HepG2 (cell line): ENCODE measurements at regions not wholly inside any gene's neighbourhood (a gene's known extent, or its start where the extent isn't known, plus 50 kb on each side); places are given as distances from the start of the nearest gene placed in this dataset.

Source experiments
- ATAC-seq: fragments of 200-7000 bp; cut with Tn5 transposase; 3 replicates; pipeline ENCODE4 v1.9.1; 2020; ENCODE audit warnings: mild to moderate bottlenecking, moderate library complexity
- BruUV-seq: library from RNA; stranded (reverse); fragments of 400-500 nt; replicated peaks from 2 replicates; lab custom pipeline; 2021; lab: Mats Ljungman, UMichigan
- CTCF ChIA-PET: fragments of 300-600 bp; formaldehyde crosslinking; extraction: SDS; loops from one replicate; lab custom pipeline; 2021; ENCODE audit warnings: low total read pairs, inconsistent platforms, low intra/inter-chr PET ratio; lab: Yijun Ruan, JAX
- POLR2A ChIA-PET: fragments of 350-600 bp; sonication (Branson Sonifier 250); formaldehyde crosslinking; loops from one replicate; lab custom pipeline; 2020; ENCODE audit warnings: antibody characterized with exemption, inconsistent platforms; lab: Yijun Ruan, JAX
- DNase-seq: peaks from one replicate; pipeline ENCODE4 v3.0.0-alpha.2; 2015; ENCODE audit warnings: low spot score
- FAIRE-seq: peaks from 3 replicates; lab custom pipeline; 2011; peaks lifted over from hg19 to GRCh38; lab: Jason Lieb, UNC
- H2AFZ ChIP-seq: one replicate; pipeline ENCODE4 v1.6.1; 2011; ENCODE audit warnings: low read length, inconsistent platforms
- H3K27ac ChIP-seq: fragments of 300-600 bp; 3 replicates; pipeline ENCODE4 v1.8.0; 2011; ENCODE audit warnings: mixed run types, mild to moderate bottlenecking, mixed read lengths, low read length, inconsistent platforms; ENCODE audit not compliant: insufficient read depth; ENCODE audit errors: extremely low read length
- H3K27me3 ChIP-seq, 2 experiments: fragments of 200-600 bp in 1 of 2; 2 replicates in 1 of 2; 3 replicates in 1 of 2; pipeline versions ENCODE4 v1.6.0 to v1.8.0; 2011; ENCODE audit warnings: low read length in 2 of 2, mild to moderate bottlenecking in 2 of 2, moderate library complexity in 2 of 2, inconsistent platforms in 1 of 2; ENCODE audit not compliant: insufficient read depth in 2 of 2, control insufficient read depth in 1 of 2
- H3K36me3 ChIP-seq, 2 experiments: fragments of 200-600 bp in 1 of 2; replicated peaks in 1 of 2; 2 replicates in 1 of 2; 3 replicates in 1 of 2; pipeline versions ENCODE4 v1.5.1 to v1.8.0; 2011; ENCODE audit warnings: low read length in 2 of 2, inconsistent platforms in 1 of 2; ENCODE audit not compliant: insufficient read depth in 2 of 2, control insufficient read depth in 1 of 2
- H3K4me1 ChIP-seq: 2 replicates; pipeline ENCODE4 v1.5.1; 2012; ENCODE audit warnings: low read length, inconsistent platforms; ENCODE audit not compliant: insufficient read depth
- H3K4me2 ChIP-seq: 2 replicates; pipeline ENCODE4 v1.6.0; 2011; ENCODE audit warnings: low read depth, low read length, inconsistent platforms
- H3K4me3 ChIP-seq, 3 experiments: fragments of 200-600 bp in 1 of 3; sonication (generic), shearing (Covaris generic) in 1 of 3; replicated peaks in 1 of 3; 2 replicates each; pipeline ENCODE4 v1.5.1; 2011 to 2016; ENCODE audit warnings: low read length in 3 of 3, inconsistent platforms in 2 of 3, low read depth in 2 of 3, mild to moderate bottlenecking in 2 of 3, control low read depth in 1 of 3, mixed read lengths in 1 of 3; ENCODE audit not compliant: insufficient read depth in 1 of 3
- H3K79me2 ChIP-seq: one replicate; pipeline ENCODE4 v1.6.1; 2011; ENCODE audit warnings: low read length, inconsistent platforms; ENCODE audit not compliant: insufficient read depth
- H3K9ac ChIP-seq: 2 replicates; pipeline ENCODE4 v1.6.0; 2011; ENCODE audit warnings: mild to moderate bottlenecking, low read depth, low read length, inconsistent platforms; ENCODE audit not compliant: insufficient read depth
- H3K9me3 ChIP-seq: 2 replicates; pipeline ENCODE4 v1.5.1; 2012; ENCODE audit warnings: mild to moderate bottlenecking, low read length
- H4K20me1 ChIP-seq: 2 replicates; pipeline ENCODE4 v1.6.0; 2011; ENCODE audit warnings: inconsistent platforms, mild to moderate bottlenecking, low read length, moderate library complexity; ENCODE audit not compliant: insufficient read depth
- IKZF5 ChIP-seq: IDR thresholded peaks from 2 replicates; pipeline ENCODE4 v1.6.1; 2018; ENCODE audit warnings: missing genetic modification reagents, mild to moderate bottlenecking, missing compliant biosample characterization
- MTF1 ChIP-seq: sonication (generic); formaldehyde crosslinking; IDR thresholded peaks from 2 replicates; pipeline ENCODE4 v1.5.0; 2020; ENCODE audit warnings: missing genetic modification reagents
- MYPOP ChIP-seq: sonication (generic); formaldehyde crosslinking; IDR thresholded peaks from 2 replicates; pipeline ENCODE4 v1.8.1; 2023; ENCODE audit warnings: mild to moderate bottlenecking, moderate library complexity, missing genetic modification reagents
- PRDM10 ChIP-seq: sonication (generic); formaldehyde crosslinking; IDR thresholded peaks from 2 replicates; pipeline ENCODE4 v1.4.0; 2020; ENCODE audit warnings: low read depth, missing genetic modification reagents
- THAP11 ChIP-seq: IDR thresholded peaks from 2 replicates; pipeline ENCODE4 v1.6.1; 2016; ENCODE audit warnings: missing biosample characterization, missing genetic modification reagents
- ZNF276 ChIP-seq: sonication (generic); formaldehyde crosslinking; IDR thresholded peaks from 2 replicates; pipeline ENCODE4 v1.4.0; 2020; ENCODE audit warnings: mild to moderate bottlenecking, low read depth, missing genetic modification reagents
- WGBS: methylation state at CpG from one replicate; pipeline ENCODE4 v1.1.6; 2017; ENCODE audit warnings: low lambda C conversion rate; 5-methylcytosine and 5-hydroxymethylcytosine counted together
- in situ Hi-C: cut with HindIII; loops from 2 replicates; pipeline ENCODE4 v1.10.0; 2017; ENCODE audit warnings: low pct_unique_long_range_greater_than_20kb; ENCODE audit not compliant: extremely low pct_ligation_motif_present
- intact Hi-C: fragments of 100-400 bp; cut with micrococcal nuclease; formaldehyde crosslinking; loops from one replicate; pipeline ENCODE4 v1.10.0; 2022; ENCODE audit not compliant: unreplicated experiment

DNA sequence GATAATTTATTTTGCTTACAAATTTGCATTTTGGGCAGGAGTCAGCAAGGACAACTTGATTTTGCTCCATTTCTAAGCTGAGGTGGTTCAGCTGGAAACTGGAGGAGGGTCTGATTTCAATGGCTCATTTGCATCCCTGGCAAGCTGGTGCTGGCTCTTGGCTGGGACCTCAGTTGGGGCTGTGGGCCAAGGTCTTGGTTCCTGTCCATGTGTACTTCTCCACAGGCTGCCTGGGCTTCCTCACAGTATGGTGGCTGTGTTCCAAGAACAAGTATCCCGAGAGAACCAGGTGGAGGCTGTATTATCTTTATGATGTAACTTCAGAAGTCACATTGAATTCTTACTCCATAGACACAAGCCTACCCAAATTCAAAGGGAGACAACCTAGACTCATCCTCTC lies 77.0 kb upstream of the STX18 start:
- ATAC-seq (no peak), FAIRE-seq (no peak), DNase-seq (no peak)
- ChIA-PET POLR2A (no interaction called here), CTCF (no interaction called here)
- Histone ChIP-seq H3K4me2 (no peak overlapping the region), H3K36me3 (peaks cover 0 to 1% of the 10 kb centered on the region in 2 experiments; a peak in 2 of 5 replicates), H3K79me2 (no peaks in the 10 kb centered on the region), H3K27me3 (no peaks in the 10 kb centered on the region), H3K4me1 (no peaks in the 10 kb centered on the region), H4K20me1 (no peaks in the 10 kb centered on the region), H2AFZ (no peak overlapping the region), H3K9me3 (no peaks in the 10 kb centered on the region), H3K4me3 (no peak overlapping the region), H3K9ac (no peak overlapping the region), H3K27ac (no peak overlapping the region)
- no TSS peak for BruUV-seq
- intact Hi-C loops (no loop called here), in situ Hi-C loops (no loop called here)
- no CpG with 5 or more reads among the region's 1 CpG for WGBS
- TF ChIP-seq PRDM10 (CRISPR knock-in tag) (no peak), THAP11 (CRISPR knock-in tag) (no peak), IKZF5 (CRISPR knock-in tag) (no peak), MTF1 (no peak), MYPOP (CRISPR knock-in tag) (no peak), ZNF276 (no peak)
